HCT116 (cell line): ENCODE measurements at regions not wholly inside any gene's neighbourhood (a gene's known extent, or its start where the extent isn't known, plus 50 kb on each side); places are given as distances from the start of the nearest gene placed in this dataset.

ENCODE experiments used
- CEBPB ChIP-seq: IDR thresholded peaks from 2 replicates; pipeline ENCODE4 v1.6.1; 2012; ENCODE audit warnings: low read depth
- EGR1 ChIP-seq: IDR thresholded peaks from 2 replicates; pipeline ENCODE4 v1.6.1; 2012; ENCODE audit warnings: low read depth
- ELF1 ChIP-seq: IDR thresholded peaks from 2 replicates; pipeline ENCODE4 v1.6.1; 2012; ENCODE audit warnings: low read depth, borderline replicate concordance
- EZH2 ChIP-seq: fragments of 200-600 bp; sonication (generic); IDR thresholded peaks from 2 replicates; pipeline ENCODE4 v1.6.1; 2017; ENCODE audit warnings: antibody characterized with exemption, mixed run types
- EZH2phosphoT487 ChIP-seq: fragments of 200-600 bp; IDR thresholded peaks from 2 replicates; pipeline ENCODE4 v1.6.1; 2018; ENCODE audit warnings: antibody characterized with exemption, borderline replicate concordance
- POLR2A ChIP-seq: IDR thresholded peaks from 2 replicates; pipeline ENCODE4 v1.7.0; 2011; ENCODE audit warnings: borderline replicate concordance; ENCODE audit not compliant: insufficient read depth, insufficient read length; ENCODE audit errors: extremely low read depth
- POLR2AphosphoS5 ChIP-seq: IDR thresholded peaks from 2 replicates; pipeline ENCODE4 v1.6.1; 2011; ENCODE audit warnings: mild to moderate bottlenecking, low read depth, low read length, moderate library complexity
- RAD21 ChIP-seq: IDR thresholded peaks from 2 replicates; pipeline ENCODE4 v1.6.1; 2012; ENCODE audit warnings: low read depth, mild to moderate bottlenecking
- TF ChIP-seq, protein P1 (sequence below), 3 experiments: fragments of 200-600 bp in 1 of 3; sonication (generic) in 1 of 3; IDR thresholded peaks in 2 of 3; conservative IDR thresholded peaks in 1 of 3; 2 replicates each; pipeline ENCODE4 v1.5.1; 2012 to 2017; ENCODE audit warnings: low read depth in 2 of 3, low read length in 2 of 3, antibody characterized with exemption in 1 of 3, borderline replicate concordance in 1 of 3, control low read depth in 1 of 3, mild to moderate bottlenecking in 1 of 3, mixed read lengths in 1 of 3, mixed run types in 1 of 3, moderate library complexity in 1 of 3; ENCODE audit not compliant: insufficient read depth in 1 of 3
- TF ChIP-seq, protein P2 (sequence below): IDR thresholded peaks from 2 replicates; pipeline ENCODE4 v1.6.1; 2012
- TF ChIP-seq, protein P3 (sequence below): IDR thresholded peaks from 2 replicates; pipeline ENCODE4 v1.6.1; 2012; ENCODE audit warnings: low read depth
- TF ChIP-seq, protein P4 (sequence below): IDR thresholded peaks from 2 replicates; pipeline ENCODE4 v1.6.1; 2012

DNA sequence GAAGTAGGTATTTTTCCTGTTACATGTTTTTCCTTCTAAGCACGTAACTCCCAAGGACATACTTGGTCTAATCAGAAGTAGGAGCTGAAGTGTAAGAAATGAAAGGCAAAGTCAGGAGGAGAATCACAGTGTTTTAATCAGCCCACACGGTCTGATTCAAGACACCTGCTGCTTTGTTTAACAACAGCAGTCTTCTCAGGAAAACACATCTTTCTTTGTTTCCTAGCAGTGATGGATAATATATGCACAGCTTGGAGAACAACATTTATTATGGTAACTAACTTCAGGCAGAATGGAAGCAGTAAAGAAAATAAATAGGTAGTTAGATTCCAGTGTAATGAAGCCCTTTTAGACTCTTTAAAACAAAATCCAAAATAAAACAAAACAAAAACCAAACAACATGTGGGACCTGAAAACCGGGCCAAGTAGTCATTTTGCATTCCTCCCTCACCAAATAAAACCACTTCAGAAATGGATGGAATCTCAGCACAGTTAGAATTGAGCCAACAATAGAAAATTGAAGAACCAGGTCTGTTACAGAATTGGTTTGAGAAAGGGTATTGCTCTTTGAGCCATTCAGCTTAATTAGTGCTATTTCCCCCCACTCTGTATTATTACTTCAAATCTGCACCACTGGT is 61.1 kb upstream of the UGP2 start:
- TF ChIP-seq, protein P1, sequence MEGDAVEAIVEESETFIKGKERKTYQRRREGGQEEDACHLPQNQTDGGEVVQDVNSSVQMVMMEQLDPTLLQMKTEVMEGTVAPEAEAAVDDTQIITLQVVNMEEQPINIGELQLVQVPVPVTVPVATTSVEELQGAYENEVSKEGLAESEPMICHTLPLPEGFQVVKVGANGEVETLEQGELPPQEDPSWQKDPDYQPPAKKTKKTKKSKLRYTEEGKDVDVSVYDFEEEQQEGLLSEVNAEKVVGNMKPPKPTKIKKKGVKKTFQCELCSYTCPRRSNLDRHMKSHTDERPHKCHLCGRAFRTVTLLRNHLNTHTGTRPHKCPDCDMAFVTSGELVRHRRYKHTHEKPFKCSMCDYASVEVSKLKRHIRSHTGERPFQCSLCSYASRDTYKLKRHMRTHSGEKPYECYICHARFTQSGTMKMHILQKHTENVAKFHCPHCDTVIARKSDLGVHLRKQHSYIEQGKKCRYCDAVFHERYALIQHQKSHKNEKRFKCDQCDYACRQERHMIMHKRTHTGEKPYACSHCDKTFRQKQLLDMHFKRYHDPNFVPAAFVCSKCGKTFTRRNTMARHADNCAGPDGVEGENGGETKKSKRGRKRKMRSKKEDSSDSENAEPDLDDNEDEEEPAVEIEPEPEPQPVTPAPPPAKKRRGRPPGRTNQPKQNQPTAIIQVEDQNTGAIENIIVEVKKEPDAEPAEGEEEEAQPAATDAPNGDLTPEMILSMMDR (IDR thresholded peaks at IDR 0.05 in 2 of 3, conservative IDR thresholded peaks at IDR 0.05 in 1 of 3; ENCODE audit: borderline replicate concordance in 1 of 3, insufficient read depth in 1 of 3, low read depth in 2 of 3, low read length in 2 of 3), result no peak
- no peak for TF ChIP-seq EZH2phosphoT487
- TF ChIP-seq POLR2A, result no peak
- TF ChIP-seq POLR2AphosphoS5, result no peak
- TF ChIP-seq EZH2, result no peak
- TF ChIP-seq, protein P2, sequence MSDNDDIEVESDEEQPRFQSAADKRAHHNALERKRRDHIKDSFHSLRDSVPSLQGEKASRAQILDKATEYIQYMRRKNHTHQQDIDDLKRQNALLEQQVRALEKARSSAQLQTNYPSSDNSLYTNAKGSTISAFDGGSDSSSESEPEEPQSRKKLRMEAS, result no peak
- TF ChIP-seq, protein P3, sequence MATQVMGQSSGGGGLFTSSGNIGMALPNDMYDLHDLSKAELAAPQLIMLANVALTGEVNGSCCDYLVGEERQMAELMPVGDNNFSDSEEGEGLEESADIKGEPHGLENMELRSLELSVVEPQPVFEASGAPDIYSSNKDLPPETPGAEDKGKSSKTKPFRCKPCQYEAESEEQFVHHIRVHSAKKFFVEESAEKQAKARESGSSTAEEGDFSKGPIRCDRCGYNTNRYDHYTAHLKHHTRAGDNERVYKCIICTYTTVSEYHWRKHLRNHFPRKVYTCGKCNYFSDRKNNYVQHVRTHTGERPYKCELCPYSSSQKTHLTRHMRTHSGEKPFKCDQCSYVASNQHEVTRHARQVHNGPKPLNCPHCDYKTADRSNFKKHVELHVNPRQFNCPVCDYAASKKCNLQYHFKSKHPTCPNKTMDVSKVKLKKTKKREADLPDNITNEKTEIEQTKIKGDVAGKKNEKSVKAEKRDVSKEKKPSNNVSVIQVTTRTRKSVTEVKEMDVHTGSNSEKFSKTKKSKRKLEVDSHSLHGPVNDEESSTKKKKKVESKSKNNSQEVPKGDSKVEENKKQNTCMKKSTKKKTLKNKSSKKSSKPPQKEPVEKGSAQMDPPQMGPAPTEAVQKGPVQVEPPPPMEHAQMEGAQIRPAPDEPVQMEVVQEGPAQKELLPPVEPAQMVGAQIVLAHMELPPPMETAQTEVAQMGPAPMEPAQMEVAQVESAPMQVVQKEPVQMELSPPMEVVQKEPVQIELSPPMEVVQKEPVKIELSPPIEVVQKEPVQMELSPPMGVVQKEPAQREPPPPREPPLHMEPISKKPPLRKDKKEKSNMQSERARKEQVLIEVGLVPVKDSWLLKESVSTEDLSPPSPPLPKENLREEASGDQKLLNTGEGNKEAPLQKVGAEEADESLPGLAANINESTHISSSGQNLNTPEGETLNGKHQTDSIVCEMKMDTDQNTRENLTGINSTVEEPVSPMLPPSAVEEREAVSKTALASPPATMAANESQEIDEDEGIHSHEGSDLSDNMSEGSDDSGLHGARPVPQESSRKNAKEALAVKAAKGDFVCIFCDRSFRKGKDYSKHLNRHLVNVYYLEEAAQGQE, result no peak
- no peak for TF ChIP-seq CEBPB
- no peak; the same call in 1 of the 2 replicates for TF ChIP-seq RAD21
- TF ChIP-seq EGR1, result no peak
- TF ChIP-seq, protein P4, sequence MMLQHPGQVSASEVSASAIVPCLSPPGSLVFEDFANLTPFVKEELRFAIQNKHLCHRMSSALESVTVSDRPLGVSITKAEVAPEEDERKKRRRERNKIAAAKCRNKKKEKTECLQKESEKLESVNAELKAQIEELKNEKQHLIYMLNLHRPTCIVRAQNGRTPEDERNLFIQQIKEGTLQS, result no peak
- TF ChIP-seq ELF1, result no peak
